ENCODE measurements at regions not wholly inside any gene's neighbourhood (a gene's known extent, or its start where the extent isn't known, plus 50 kb on each side); places are given as distances from the start of the nearest gene placed in this dataset.

GRCh38 chr3:6667354-6667753, 193.6 kb upstream of the GRM7 start:
- H3K4me1 Mint-ChIP-seq (ENCODE audit: low read depth, unreplicated experiment), result no peaks in the 10 kb centered on the region
- CTCF ChIA-PET, result no interaction called here
- H3K27ac Mint-ChIP-seq (ENCODE audit: unreplicated experiment), result no peak overlapping the region
- no peak overlapping the region for H3K4me3 Mint-ChIP-seq (ENCODE audit: low read depth, unreplicated experiment)
- no peak for TF ChIP-seq CTCF (IDR thresholded peaks at IDR 0.05; ENCODE audit: unreplicated experiment)
- H3K9me3 Mint-ChIP-seq (ENCODE audit: low read depth, unreplicated experiment), result peaks cover 29% of the 10 kb centered on the region
- no peak for DNase-seq
- H3K27me3 Mint-ChIP-seq (ENCODE audit: unreplicated experiment), result no peaks in the 10 kb centered on the region
- intact Hi-C loops (cut with micrococcal nuclease; ENCODE audit: unreplicated experiment), result no loop called here
- no TSS peak for BruUV-seq (replicated peaks)
- no peaks in the 10 kb centered on the region for H3K36me3 Mint-ChIP-seq (ENCODE audit: insufficient read depth, unreplicated experiment)

GRCh38 chr3:6671363-6671762, 189.6 kb upstream of the GRM7 start:
- no peak for DNase-seq
- CTCF ChIA-PET, result no interaction called here
- intact Hi-C loops (cut with micrococcal nuclease; ENCODE audit: unreplicated experiment), result no loop called here
- TF ChIP-seq CTCF (IDR thresholded peaks at IDR 0.05; ENCODE audit: unreplicated experiment), result no peak
- peaks cover 21% of the 10 kb centered on the region for H3K9me3 Mint-ChIP-seq (ENCODE audit: low read depth, unreplicated experiment)
- no peaks in the 10 kb centered on the region for H3K36me3 Mint-ChIP-seq (ENCODE audit: insufficient read depth, unreplicated experiment)
- H3K27me3 Mint-ChIP-seq (ENCODE audit: unreplicated experiment), result no peaks in the 10 kb centered on the region
- H3K4me1 Mint-ChIP-seq (ENCODE audit: low read depth, unreplicated experiment), result no peaks in the 10 kb centered on the region
- BruUV-seq (replicated peaks), result no TSS peak
- H3K27ac Mint-ChIP-seq (ENCODE audit: unreplicated experiment), result no peak overlapping the region
- H3K4me3 Mint-ChIP-seq (ENCODE audit: low read depth, unreplicated experiment), result no peak overlapping the region

- CTCF ChIA-PET, result no interaction called here
- intact Hi-C loops (cut with micrococcal nuclease; ENCODE audit: unreplicated experiment), result no loop called here
- H3K4me1 Mint-ChIP-seq (ENCODE audit: low read depth, unreplicated experiment), result no peaks in the 10 kb centered on the region
- DNase-seq, result no peak
- H3K27me3 Mint-ChIP-seq (ENCODE audit: unreplicated experiment), result no peaks in the 10 kb centered on the region
- no peak overlapping the region for H3K27ac Mint-ChIP-seq (ENCODE audit: unreplicated experiment)
- BruUV-seq (replicated peaks), result no TSS peak
- H3K9me3 Mint-ChIP-seq (ENCODE audit: low read depth, unreplicated experiment), result peaks cover 22% of the 10 kb centered on the region
- no peak for TF ChIP-seq CTCF (IDR thresholded peaks at IDR 0.05; ENCODE audit: unreplicated experiment)
- H3K4me3 Mint-ChIP-seq (ENCODE audit: low read depth, unreplicated experiment), result no peak overlapping the region
- H3K36me3 Mint-ChIP-seq (ENCODE audit: insufficient read depth, unreplicated experiment), result no peaks in the 10 kb centered on the region
These were observed 181.4 kb upstream of the GRM7 start for GRCh38 chr3:6679510-6679909.

- H3K27ac Mint-ChIP-seq (ENCODE audit: unreplicated experiment), result no peak overlapping the region
- CTCF ChIA-PET, result no interaction called here
- no peak for DNase-seq
- no peak for TF ChIP-seq CTCF (IDR thresholded peaks at IDR 0.05; ENCODE audit: unreplicated experiment)
- H3K4me1 Mint-ChIP-seq (ENCODE audit: low read depth, unreplicated experiment), result no peaks in the 10 kb centered on the region
- H3K27me3 Mint-ChIP-seq (ENCODE audit: unreplicated experiment), result no peaks in the 10 kb centered on the region
- no peak overlapping the region for H3K4me3 Mint-ChIP-seq (ENCODE audit: low read depth, unreplicated experiment)
- no TSS peak for BruUV-seq (replicated peaks)
- no peaks in the 10 kb centered on the region for H3K36me3 Mint-ChIP-seq (ENCODE audit: insufficient read depth, unreplicated experiment)
- intact Hi-C loops (cut with micrococcal nuclease; ENCODE audit: unreplicated experiment), result no loop called here
- H3K9me3 Mint-ChIP-seq (ENCODE audit: low read depth, unreplicated experiment), result peaks cover 25% of the 10 kb centered on the region
These were observed 180.7 kb upstream of the GRM7 start for GRCh38 chr3:6680119-6680806.

Data from Calu3 (cell line).